ENCODE measurements at regions not wholly inside any gene's neighbourhood (a gene's known extent, or its start where the extent isn't known, plus 50 kb on each side); places are given as distances from the start of the nearest gene placed in this dataset.

GRCh38 chr12:89877671-89878070 lies 169.0 kb upstream of the ATP2B1 start:
- TF ChIP-seq CTCF (IDR thresholded peaks at IDR 0.05) (no peak), POLR2AphosphoS5 (IDR thresholded peaks at IDR 0.05) (no peak), EP300 (IDR thresholded peaks at IDR 0.05) (no peak)

Data from stomach (tissue), 4 donors.